ENCODE measurements at regions not wholly inside any gene's neighbourhood (a gene's known extent, or its start where the extent isn't known, plus 50 kb on each side); places are given as distances from the start of the nearest gene placed in this dataset.
"Not testable (repeated sequence)": the region's sequence is repeated elsewhere in the genome, so short reads cannot be mapped to it uniquely, and the experiment has no call there.

- TF ChIP-seq, protein P1, sequence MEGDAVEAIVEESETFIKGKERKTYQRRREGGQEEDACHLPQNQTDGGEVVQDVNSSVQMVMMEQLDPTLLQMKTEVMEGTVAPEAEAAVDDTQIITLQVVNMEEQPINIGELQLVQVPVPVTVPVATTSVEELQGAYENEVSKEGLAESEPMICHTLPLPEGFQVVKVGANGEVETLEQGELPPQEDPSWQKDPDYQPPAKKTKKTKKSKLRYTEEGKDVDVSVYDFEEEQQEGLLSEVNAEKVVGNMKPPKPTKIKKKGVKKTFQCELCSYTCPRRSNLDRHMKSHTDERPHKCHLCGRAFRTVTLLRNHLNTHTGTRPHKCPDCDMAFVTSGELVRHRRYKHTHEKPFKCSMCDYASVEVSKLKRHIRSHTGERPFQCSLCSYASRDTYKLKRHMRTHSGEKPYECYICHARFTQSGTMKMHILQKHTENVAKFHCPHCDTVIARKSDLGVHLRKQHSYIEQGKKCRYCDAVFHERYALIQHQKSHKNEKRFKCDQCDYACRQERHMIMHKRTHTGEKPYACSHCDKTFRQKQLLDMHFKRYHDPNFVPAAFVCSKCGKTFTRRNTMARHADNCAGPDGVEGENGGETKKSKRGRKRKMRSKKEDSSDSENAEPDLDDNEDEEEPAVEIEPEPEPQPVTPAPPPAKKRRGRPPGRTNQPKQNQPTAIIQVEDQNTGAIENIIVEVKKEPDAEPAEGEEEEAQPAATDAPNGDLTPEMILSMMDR (IDR thresholded peaks at IDR 0.05; ENCODE audit: poor library complexity) = not testable (repeated sequence)
- TF ChIP-seq EZH2 (IDR thresholded peaks at IDR 0.05; ENCODE audit: borderline replicate concordance) = not testable (repeated sequence)
These were observed 1358.1 kb upstream of the CHAC2 start for GRCh38 chr2:52409308-52410118.
